CD4-positive, alpha-beta T cell (primary cell): ENCODE measurements at regions not wholly inside any gene's neighbourhood (a gene's known extent, or its start where the extent isn't known, plus 50 kb on each side); places are given as distances from the start of the nearest gene placed in this dataset.
"Not testable (repeated sequence)": the region's sequence is repeated elsewhere in the genome, so short reads cannot be mapped to it uniquely, and the experiment has no call there.

Experiments used
- ATAC-seq: fragments of 200-7000 bp; cut with Tn5 transposase; one replicate; pipeline ENCODE4 v1.10.0; 2022; ENCODE audit warnings: mild to moderate bottlenecking; ENCODE audit not compliant: poor library complexity
- CTCF ChIA-PET: fragments of 350-600 bp; sonication (Branson Sonifier 250); formaldehyde crosslinking; loops from one replicate; lab custom pipeline; 2021; ENCODE audit warnings: antibody characterized with exemption, inconsistent platforms; lab: Charles Lee
- POLR2A ChIA-PET: fragments of 350-600 bp; sonication (Branson Sonifier 250); formaldehyde crosslinking; loops from one replicate; lab custom pipeline; 2021; ENCODE audit warnings: antibody characterized with exemption, inconsistent platforms; lab: Charles Lee
- DNase-seq, 14 experiments: peaks; one replicate each; pipeline ENCODE4 v3.0.0-alpha.2; 2013 to 2020; ENCODE audit warnings: mixed read lengths in 2 of 14
- H3K27ac ChIP-seq, 2 donors: one replicate each; pipeline versions ENCODE4 v1.5.1 to v1.7.0; 2013; ENCODE audit warnings: low read length in 2 of 2, low read depth in 1 of 2, mild to moderate bottlenecking in 1 of 2
- H3K27me3 ChIP-seq, 2 experiments: 1 replicate in 1 of 2; 2 replicates in 1 of 2; pipeline versions ENCODE4 v1.6.1 to v1.7.0; 2013; ENCODE audit warnings: low read length in 2 of 2, control low read depth in 1 of 2, mild to moderate bottlenecking in 1 of 2, moderate library complexity in 1 of 2; ENCODE audit not compliant: insufficient read depth in 2 of 2, control insufficient read depth in 1 of 2
- H3K36me3 ChIP-seq: one replicate; pipeline ENCODE4 v1.6.1; 2013; ENCODE audit warnings: low read length, control low read depth; ENCODE audit not compliant: insufficient read depth
- H3K4me1 ChIP-seq: one replicate; pipeline ENCODE4 v1.6.1; 2013; ENCODE audit warnings: low read length, control low read depth; ENCODE audit not compliant: insufficient read depth
- H3K4me3 ChIP-seq: one replicate; pipeline ENCODE4 v1.5.1; 2013; ENCODE audit warnings: mild to moderate bottlenecking, low read length, moderate library complexity
- H3K9me3 ChIP-seq, 2 experiments: 1 replicate in 1 of 2; 2 replicates in 1 of 2; pipeline versions ENCODE4 v1.6.1 to v1.7.0; 2013; ENCODE audit warnings: low read length in 2 of 2, mild to moderate bottlenecking in 2 of 2, control low read depth in 1 of 2, moderate library complexity in 1 of 2; ENCODE audit not compliant: control insufficient read depth in 1 of 2, insufficient read depth in 1 of 2
- H3K27ac Mint-ChIP-seq: one replicate; pipeline ENCODE4 v1.8.0; 2020; ENCODE audit warnings: mixed read lengths
- H3K27me3 Mint-ChIP-seq: one replicate; pipeline ENCODE4 v1.8.0; 2021; ENCODE audit warnings: mixed read lengths
- H3K36me3 Mint-ChIP-seq: one replicate; pipeline ENCODE4 v1.8.0; 2021; ENCODE audit warnings: low read depth, mixed read lengths
- H3K4me1 Mint-ChIP-seq: one replicate; pipeline ENCODE4 v1.8.0; 2021; ENCODE audit warnings: low read depth, mixed read lengths
- H3K4me3 Mint-ChIP-seq: one replicate; pipeline ENCODE4 v1.8.0; 2020; ENCODE audit warnings: mild to moderate bottlenecking, mixed read lengths
- H3K9me3 Mint-ChIP-seq: one replicate; pipeline ENCODE4 v1.8.0; 2020; ENCODE audit warnings: mixed read lengths
- CTCF ChIP-seq: fragments of 200-600 bp; IDR thresholded peaks from one replicate; pipeline ENCODE4 v1.8.0; 2022; ENCODE audit warnings: antibody characterized with exemption, mild to moderate bottlenecking
- intact Hi-C, 2 experiments: fragments of 100-400 bp; cut with DNase I in 1 of 2; cut with micrococcal nuclease in 1 of 2; formaldehyde crosslinking; loops; one replicate each; pipeline versions ENCODE4 v1.15.1 to v1.9.0; 2023 to 2025; cut with DNase I, micrococcal nuclease

DNA sequence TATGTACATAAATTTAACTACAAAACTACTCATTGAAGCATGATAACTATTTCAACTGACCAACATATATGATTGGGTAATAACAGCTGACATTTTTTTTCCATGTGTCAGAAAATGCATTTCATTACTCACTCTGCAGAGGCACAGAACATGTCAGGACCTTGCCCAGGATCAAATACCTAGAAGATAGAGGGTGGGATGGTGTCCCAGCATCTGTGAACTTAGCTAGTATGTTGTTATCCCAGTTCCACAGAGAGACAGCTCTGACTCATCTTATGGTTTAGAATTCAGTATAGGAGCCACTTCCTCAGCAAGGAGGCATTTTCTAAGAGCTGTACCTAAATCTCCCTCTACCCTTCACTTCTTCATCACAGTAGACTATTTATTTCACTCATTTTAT lies 1198.6 kb upstream of the ACO1 start:
- H3K27me3 Mint-ChIP-seq, result no peaks in the 10 kb centered on the region
- Histone ChIP-seq H3K4me3 (no peak overlapping the region), H3K9me3 (no peaks in the 10 kb centered on the region), H3K36me3 (no peaks in the 10 kb centered on the region), H3K4me1 (no peaks in the 10 kb centered on the region), H3K27me3 (no peaks in the 10 kb centered on the region), H3K27ac (no peak overlapping the region)
- no peak for TF ChIP-seq CTCF
- POLR2A ChIA-PET, result no interaction called here
- H3K9me3 Mint-ChIP-seq, result no peaks in the 10 kb centered on the region
- no peaks in the 10 kb centered on the region for H3K4me1 Mint-ChIP-seq
- H3K27ac Mint-ChIP-seq, result no peak overlapping the region
- CTCF ChIA-PET, result no interaction called here
- H3K36me3 Mint-ChIP-seq, result no peaks in the 10 kb centered on the region
- no peak for ATAC-seq
- H3K4me3 Mint-ChIP-seq, result no peak overlapping the region
- DNase-seq, result no peak
- intact Hi-C loops, result no loop called here

DNA sequence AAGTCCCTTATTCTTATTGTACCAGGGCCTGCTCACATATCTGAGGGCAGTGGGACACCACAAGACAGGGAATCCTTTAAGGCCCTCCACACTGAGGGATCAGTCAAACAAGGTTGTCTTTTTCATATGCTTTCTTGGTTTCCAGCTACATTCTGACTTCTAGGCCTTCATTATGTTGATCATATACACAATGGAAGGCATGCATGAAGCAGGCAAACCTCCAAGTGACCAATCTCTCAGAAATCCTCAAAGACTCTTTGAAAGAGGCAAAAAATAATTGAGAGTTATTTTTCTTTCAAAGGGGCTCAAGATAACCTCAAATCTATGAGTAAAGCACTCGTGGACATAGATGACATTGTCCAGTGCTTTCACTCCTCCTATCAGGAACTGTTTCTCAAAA lies 1195.9 kb upstream of the ACO1 start:
- Histone ChIP-seq H3K27me3 (no peaks in the 10 kb centered on the region), H3K27ac (no peak overlapping the region), H3K9me3 (no peaks in the 10 kb centered on the region), H3K4me3 (no peak overlapping the region), H3K4me1 (no peaks in the 10 kb centered on the region), H3K36me3 (no peaks in the 10 kb centered on the region)
- CTCF ChIA-PET, result no interaction called here
- no peak for TF ChIP-seq CTCF
- intact Hi-C loops, result no loop called here
- Mint-ChIP-seq H3K27me3 (no peaks in the 10 kb centered on the region), H3K27ac (no peak overlapping the region), H3K4me3 (no peak overlapping the region), H3K4me1 (no peaks in the 10 kb centered on the region), H3K9me3 (no peaks in the 10 kb centered on the region), H3K36me3 (no peaks in the 10 kb centered on the region)
- ATAC-seq, result no peak
- DNase-seq, result no peak
- POLR2A ChIA-PET, result interaction anchor here (0.7 kb wide), 1 partner anchor 610 kb away, joined by 3 read pairs; no protein-coding TSS in a partner anchor

- Histone ChIP-seq H3K36me3 (no peaks in the 10 kb centered on the region), H3K9me3 (no peaks in the 10 kb centered on the region), H3K27me3 (no peaks in the 10 kb centered on the region), H3K4me1 (no peaks in the 10 kb centered on the region), H3K27ac (no peak overlapping the region), H3K4me3 (no peak overlapping the region)
- H3K27me3 Mint-ChIP-seq, result no peaks in the 10 kb centered on the region
- peaks cover 20% of the 10 kb centered on the region for H3K4me1 Mint-ChIP-seq
- no peak overlapping the region for H3K27ac Mint-ChIP-seq
- no peaks in the 10 kb centered on the region for H3K9me3 Mint-ChIP-seq
- ATAC-seq (no peak), DNase-seq (peak in 3 of 14 experiments; percentile 2 to 18 (median 14))
- ChIA-PET POLR2A (interaction anchor here (0.6 to 0.7 kb wide), 2 partner anchors 23 to 30 kb away, joined by 3 read pairs; no protein-coding TSS in a partner anchor), CTCF (no interaction called here)
- H3K36me3 Mint-ChIP-seq, result no peaks in the 10 kb centered on the region
- no peak for TF ChIP-seq CTCF
- intact Hi-C loops, result no loop called here
- no peak overlapping the region for H3K4me3 Mint-ChIP-seq
These were observed 1173.4 kb upstream of the ACO1 start for GRCh38 chr9:31210978-31211570.

GRCh38 chr9:31229976-31230375 lies 1154.5 kb upstream of the ACO1 start:
- H3K36me3 Mint-ChIP-seq, H3K9me3 ChIP-seq, H3K4me3 ChIP-seq, H3K36me3 ChIP-seq, H3K4me1 Mint-ChIP-seq, H3K4me1 ChIP-seq, H3K9me3 Mint-ChIP-seq, POLR2A ChIA-PET, H3K27ac Mint-ChIP-seq, H3K4me3 Mint-ChIP-seq, CTCF ChIA-PET, DNase-seq, H3K27ac ChIP-seq, H3K27me3 ChIP-seq, H3K27me3 Mint-ChIP-seq, ATAC-seq, intact Hi-C loops: not testable (repeated sequence)
